OCI-LY1 (cell line): ENCODE measurements at regions not wholly inside any gene's neighbourhood (a gene's known extent, or its start where the extent isn't known, plus 50 kb on each side); places are given as distances from the start of the nearest gene placed in this dataset.

Experiments
- H2AFZ ChIP-seq: fragments of 200-600 bp; sonication (generic), shearing (Covaris generic); 2 replicates; pipeline ENCODE4 v1.6.0; 2014; ENCODE audit warnings: antibody characterized with exemption, mild to moderate bottlenecking, low read length
- H3F3A ChIP-seq: fragments of 200-600 bp; sonication (generic), shearing (Covaris generic); 2 replicates; pipeline ENCODE4 v1.6.0; 2014; ENCODE audit warnings: mild to moderate bottlenecking, antibody characterized with exemption, low read length, moderate library complexity; ENCODE audit not compliant: insufficient read depth
- H3K27ac ChIP-seq: fragments of 200-600 bp; sonication (generic); 2 replicates; pipeline ENCODE4 v1.5.1; 2014; ENCODE audit warnings: low read length, mixed run types, mild to moderate bottlenecking, low read depth; ENCODE audit not compliant: poor library complexity, severe bottlenecking
- H3K27me3 ChIP-seq: fragments of 200-600 bp; sonication (generic); 2 replicates; pipeline ENCODE4 v1.6.0; 2014; ENCODE audit warnings: antibody characterized with exemption, mild to moderate bottlenecking, low read length, moderate library complexity; ENCODE audit not compliant: insufficient read depth
- H3K36me3 ChIP-seq: fragments of 200-600 bp; sonication (generic); 2 replicates; pipeline ENCODE4 v1.6.1; 2014; ENCODE audit warnings: mild to moderate bottlenecking, antibody characterized with exemption, low read length, moderate library complexity, mixed read lengths; ENCODE audit not compliant: insufficient read depth
- H3K4me1 ChIP-seq: fragments of 200-600 bp; sonication (generic); 2 replicates; pipeline ENCODE4 v1.5.1; 2014; ENCODE audit warnings: mild to moderate bottlenecking, low read length, moderate library complexity; ENCODE audit not compliant: insufficient read depth, severe bottlenecking
- H3K4me2 ChIP-seq: fragments of 200-600 bp; sonication (generic), shearing (Covaris generic); 2 replicates; pipeline ENCODE4 v1.6.1; 2014; ENCODE audit warnings: low read length
- H3K4me3 ChIP-seq: fragments of 200-600 bp; sonication (generic); 2 replicates; pipeline ENCODE4 v1.5.1; 2014; ENCODE audit warnings: low read length, low read depth, mild to moderate bottlenecking, mixed read lengths; ENCODE audit not compliant: poor library complexity, severe bottlenecking
- H3K79me2 ChIP-seq: fragments of 200-600 bp; shearing (Covaris generic); 2 replicates; pipeline ENCODE4 v1.6.1; 2016; ENCODE audit warnings: mixed run types, low read length, mixed read lengths; ENCODE audit not compliant: insufficient read depth
- H3K9ac ChIP-seq: fragments of 200-600 bp; sonication (generic), shearing (Covaris generic); 2 replicates; pipeline ENCODE4 v1.6.1; 2014; ENCODE audit warnings: mild to moderate bottlenecking, low read length, mixed read lengths
- H3K9me2 ChIP-seq: fragments of 200-600 bp; sonication (generic), shearing (Covaris generic); 2 replicates; pipeline ENCODE4 v1.6.1; 2014; ENCODE audit warnings: low read depth, mild to moderate bottlenecking, low read length, mixed read lengths
- H3K9me3 ChIP-seq: fragments of 200-600 bp; shearing (Covaris generic); 2 replicates; pipeline ENCODE4 v1.6.1; 2014; ENCODE audit warnings: low read length, mixed read lengths
- H4K20me1 ChIP-seq: fragments of 200-600 bp; sonication (generic), shearing (Covaris generic); 2 replicates; pipeline ENCODE4 v1.6.0; 2016; ENCODE audit warnings: mild to moderate bottlenecking, low read length; ENCODE audit not compliant: insufficient read depth
- CTCF ChIP-seq: fragments of 200-600 bp; sonication (generic), shearing (Covaris generic); IDR thresholded peaks from 2 replicates; pipeline ENCODE4 v1.5.1; 2017; ENCODE audit warnings: mild to moderate bottlenecking, antibody characterized with exemption, low read length, moderate library complexity, mixed read lengths
- EZH2 ChIP-seq: fragments of 200-600 bp; sonication (generic), shearing (Covaris generic); IDR thresholded peaks from 2 replicates; pipeline ENCODE4 v1.8.0; 2017; ENCODE audit warnings: borderline replicate concordance, mixed run types, mild to moderate bottlenecking, antibody characterized with exemption, low read length, moderate library complexity, mixed read lengths

GRCh38 chr2:42941633-42942176 lies 149.3 kb upstream of the HAAO start:
- H3F3A ChIP-seq: no peaks in the 10 kb centered on the region
- H3K27ac ChIP-seq: no peak overlapping the region
- H3K9me2 ChIP-seq: no peaks in the 10 kb centered on the region
- H3K4me1 ChIP-seq: no peaks in the 10 kb centered on the region
- H3K36me3 ChIP-seq: no peaks in the 10 kb centered on the region
- H3K9ac ChIP-seq: no peak overlapping the region
- TF ChIP-seq CTCF: no peak
- TF ChIP-seq EZH2: no peak
- H4K20me1 ChIP-seq: no peaks in the 10 kb centered on the region
- H3K4me2 ChIP-seq: no peak overlapping the region
- H3K9me3 ChIP-seq: no peaks in the 10 kb centered on the region
- H3K27me3 ChIP-seq: no peaks in the 10 kb centered on the region
- H3K79me2 ChIP-seq: no peaks in the 10 kb centered on the region
- no peak overlapping the region for H2AFZ ChIP-seq
- H3K4me3 ChIP-seq: no peak overlapping the region

GRCh38 chr2:42939411-42940206 lies 147.2 kb upstream of the HAAO start:
- Histone ChIP-seq H3K9me3 (no peaks in the 10 kb centered on the region), H3K36me3 (no peaks in the 10 kb centered on the region), H3K79me2 (no peaks in the 10 kb centered on the region), H3K4me2 (no peak overlapping the region), H3K9me2 (no peaks in the 10 kb centered on the region), H3K4me3 (no peak overlapping the region), H2AFZ (no peak overlapping the region), H3K4me1 (no peaks in the 10 kb centered on the region), H3K9ac (no peak overlapping the region), H3K27ac (no peak overlapping the region), H4K20me1 (no peaks in the 10 kb centered on the region), H3F3A (no peaks in the 10 kb centered on the region), H3K27me3 (no peaks in the 10 kb centered on the region)
- TF ChIP-seq CTCF (no peak), EZH2 (no peak)

- H3K4me2 ChIP-seq: no peak overlapping the region
- H3K27me3 ChIP-seq: no peaks in the 10 kb centered on the region
- H3K9me2 ChIP-seq: no peaks in the 10 kb centered on the region
- H3K79me2 ChIP-seq: no peaks in the 10 kb centered on the region
- no peaks in the 10 kb centered on the region for H3K4me1 ChIP-seq
- H3K27ac ChIP-seq: no peak overlapping the region
- no peak for TF ChIP-seq EZH2
- TF ChIP-seq CTCF: no peak
- H2AFZ ChIP-seq: no peak overlapping the region
- H4K20me1 ChIP-seq: no peaks in the 10 kb centered on the region
- H3K9me3 ChIP-seq: no peaks in the 10 kb centered on the region
- no peak overlapping the region for H3K9ac ChIP-seq
- no peaks in the 10 kb centered on the region for H3F3A ChIP-seq
- H3K4me3 ChIP-seq: no peak overlapping the region
- H3K36me3 ChIP-seq: no peaks in the 10 kb centered on the region
Measured at GRCh38 chr2:42938671-42939370, 146.4 kb upstream of the HAAO start.
